IMR-90 (cell line): ENCODE measurements at regions not wholly inside any gene's neighbourhood (a gene's known extent, or its start where the extent isn't known, plus 50 kb on each side); places are given as distances from the start of the nearest gene placed in this dataset.

Source experiments
- ATAC-seq: fragments of 200-7000 bp; cut with Tn5 transposase; 2 replicates; pipeline ENCODE4 v1.9.1; 2020; ENCODE audit warnings: low read depth, mild to moderate bottlenecking, moderate library complexity
- BruUV-seq: library from RNA; stranded (reverse); fragments of 400-500 nt; replicated peaks from 2 replicates; lab custom pipeline; 2021; lab: Mats Ljungman, UMichigan
- CTCF ChIA-PET: fragments of 300-600 bp; formaldehyde crosslinking; extraction: SDS; loops from one replicate; lab custom pipeline; 2021; ENCODE audit warnings: antibody characterized with exemption; lab: Yijun Ruan, JAX
- POLR2A ChIA-PET: fragments of 300-600 bp; sonication (Branson Sonifier 250); formaldehyde crosslinking; loops from one replicate; lab custom pipeline; 2022; ENCODE audit warnings: antibody characterized with exemption; ENCODE audit not compliant: unreplicated experiment; lab: Charles Lee
- DNase-seq: peaks from one replicate; pipeline ENCODE4 v3.0.0; 2013
- H2AFZ ChIP-seq: replicated peaks from 2 replicates; pipeline ENCODE3; 2013; ENCODE audit warnings: low read length, mild to moderate bottlenecking; ENCODE audit not compliant: poor library complexity
- H2AK5ac ChIP-seq: 2 replicates; pipeline ENCODE4 v1.6.1; 2013; ENCODE audit warnings: low read depth, low read length, inconsistent platforms
- H2AK9ac ChIP-seq: replicated peaks from 2 replicates; pipeline ENCODE3; 2013; ENCODE audit warnings: mild to moderate bottlenecking, low read depth, low read length, moderate library complexity; ENCODE audit not compliant: poor library complexity
- H2BK120ac ChIP-seq: 2 replicates; pipeline ENCODE4 v1.6.1; 2013; ENCODE audit warnings: low read depth, low read length, inconsistent platforms
- H2BK15ac ChIP-seq: 3 replicates; pipeline ENCODE4 v1.6.1; 2013; ENCODE audit warnings: low read depth, low read length, inconsistent platforms
- H2BK20ac ChIP-seq: 2 replicates; pipeline ENCODE4 v1.6.1; 2013; ENCODE audit warnings: low read depth, mild to moderate bottlenecking, inconsistent platforms, low read length, moderate library complexity
- H2BK5ac ChIP-seq: 2 replicates; pipeline ENCODE4 v1.6.1; 2013; ENCODE audit warnings: mild to moderate bottlenecking, low read depth, low read length, inconsistent platforms; ENCODE audit not compliant: poor library complexity, severe bottlenecking
- H3K14ac ChIP-seq: replicated peaks from 2 replicates; pipeline ENCODE4 v1.6.1; 2013; ENCODE audit warnings: low read depth, low read length, inconsistent platforms
- H3K18ac ChIP-seq: 2 replicates; pipeline ENCODE4 v1.6.1; 2013; ENCODE audit warnings: low read depth, low read length, control low read depth
- H3K23ac ChIP-seq: 2 replicates; pipeline ENCODE4 v1.6.1; 2013; ENCODE audit warnings: low read depth, low read length, inconsistent platforms
- H3K27ac ChIP-seq: 2 replicates; pipeline ENCODE4 v1.5.1; 2013; ENCODE audit warnings: mild to moderate bottlenecking, control low read depth, low read length; ENCODE audit not compliant: insufficient read depth
- H3K27me3 ChIP-seq: 2 replicates; pipeline ENCODE4 v1.6.1; 2013; ENCODE audit warnings: low read length; ENCODE audit not compliant: control insufficient read depth, insufficient read depth
- H3K36me3 ChIP-seq: 2 replicates; pipeline ENCODE4 v1.6.1; 2013; ENCODE audit warnings: low read length, mixed read lengths; ENCODE audit not compliant: control insufficient read depth, insufficient read depth
- H3K4ac ChIP-seq: 2 replicates; pipeline ENCODE4 v1.6.1; 2013; ENCODE audit warnings: low read depth, low read length, inconsistent platforms
- H3K4me1 ChIP-seq: 2 replicates; pipeline ENCODE4 v1.6.1; 2013; ENCODE audit warnings: low read length, mixed read lengths; ENCODE audit not compliant: control insufficient read depth, insufficient read depth
- H3K4me2 ChIP-seq: 2 replicates; pipeline ENCODE4 v1.6.1; 2013; ENCODE audit warnings: low read depth, mild to moderate bottlenecking, control low read depth, low read length, moderate library complexity
- H3K4me3 ChIP-seq: 2 replicates; pipeline ENCODE4 v1.5.1; 2013; ENCODE audit warnings: low read depth, mild to moderate bottlenecking, control low read depth, low read length, moderate library complexity; ENCODE audit not compliant: insufficient read depth
- H3K56ac ChIP-seq: 2 replicates; pipeline ENCODE4 v1.6.1; 2013; ENCODE audit warnings: low read length, inconsistent platforms; ENCODE audit not compliant: insufficient read depth; ENCODE audit errors: extremely low read depth
- H3K79me1 ChIP-seq, 2 experiments: 2 replicates each; pipeline ENCODE4 v1.6.1; 2013; ENCODE audit warnings: low read length in 2 of 2, inconsistent platforms in 1 of 2, low read depth in 1 of 2
- H3K9ac ChIP-seq: 2 replicates; pipeline ENCODE4 v1.6.1; 2013; ENCODE audit warnings: low read depth, low read length, control low read depth
- H3K9me1 ChIP-seq: 2 replicates; pipeline ENCODE4 v1.6.1; 2013; ENCODE audit warnings: low read length, inconsistent platforms; ENCODE audit not compliant: insufficient read depth
- H3K9me3 ChIP-seq: 2 replicates; pipeline ENCODE4 v1.6.1; 2013; ENCODE audit warnings: low read length; ENCODE audit not compliant: control insufficient read depth, insufficient read depth
- H4K20me1 ChIP-seq: 2 replicates; pipeline ENCODE4 v1.6.1; 2013; ENCODE audit warnings: low read length, inconsistent platforms; ENCODE audit not compliant: insufficient read depth
- H4K5ac ChIP-seq: 2 replicates; pipeline ENCODE4 v1.6.1; 2013; ENCODE audit warnings: mild to moderate bottlenecking, low read depth, low read length, control low read depth
- H4K8ac ChIP-seq, 2 experiments: 2 replicates each; pipeline ENCODE4 v1.6.1; 2013; ENCODE audit warnings: low read depth in 2 of 2, low read length in 2 of 2, control low read depth in 1 of 2, inconsistent platforms in 1 of 2
- H4K91ac ChIP-seq: 2 replicates; pipeline ENCODE4 v1.6.1; 2013; ENCODE audit warnings: low read depth, low read length, inconsistent platforms; ENCODE audit not compliant: insufficient read depth
- BHLHE40 ChIP-seq: fragments of 150-350 bp; IDR thresholded peaks from 2 replicates; pipeline ENCODE4 v1.6.1; 2016; ENCODE audit warnings: mild to moderate bottlenecking, low read depth, low read length
- MAFK ChIP-seq: IDR thresholded peaks from 2 replicates; pipeline ENCODE4 v1.6.1; 2012; ENCODE audit warnings: low read depth, low read length, improper control_type of control experiment
- MAZ ChIP-seq: IDR thresholded peaks from 2 replicates; pipeline ENCODE4 v1.6.1; 2012; ENCODE audit warnings: low read depth, mild to moderate bottlenecking, low read length, improper control_type of control experiment, moderate library complexity, borderline replicate concordance
- MXI1 ChIP-seq: IDR thresholded peaks from 2 replicates; pipeline ENCODE4 v1.6.1; 2012; ENCODE audit warnings: low read depth, mild to moderate bottlenecking, low read length, moderate library complexity, borderline replicate concordance
- RAD21 ChIP-seq: IDR thresholded peaks from 2 replicates; pipeline ENCODE4 v1.6.1; 2012; ENCODE audit warnings: low read length, improper control_type of control experiment
- RCOR1 ChIP-seq: IDR thresholded peaks from 2 replicates; pipeline ENCODE4 v1.6.1; 2012; ENCODE audit warnings: mild to moderate bottlenecking, low read length, improper control_type of control experiment; ENCODE audit not compliant: insufficient replicate concordance
- SMC3 ChIP-seq: fragments of 150-350 bp; IDR thresholded peaks from 2 replicates; pipeline ENCODE4 v1.6.1; 2016; ENCODE audit warnings: low read depth, mild to moderate bottlenecking, antibody characterized with exemption, low read length, moderate library complexity
- dilution Hi-C: fragments of 300-500 bp; cut with HindIII; formaldehyde crosslinking; loops from one replicate; pipeline ENCODE4 v1.14.3; 2018; ENCODE audit warnings: low sequenced_read_pairs; ENCODE audit not compliant: unreplicated experiment
- in situ Hi-C: fragments of 300-500 bp; cut with MboI; formaldehyde crosslinking; loops from 3 replicates; pipeline ENCODE4 v1.14.3; 2019; ENCODE audit warnings: low sequenced_read_pairs, inconsistent platforms, mixed read lengths
- intact Hi-C: fragments of 100-400 bp; cut with micrococcal nuclease; formaldehyde crosslinking; loops from 2 replicates; pipeline ENCODE4 v1.10.0; 2022
- TF ChIP-seq, protein P1 (sequence below): conservative IDR thresholded peaks from 2 replicates; pipeline ENCODE4 v1.5.1; 2012; ENCODE audit warnings: mild to moderate bottlenecking, low read depth, low read length, improper control_type of control experiment
- TF ChIP-seq, protein P2 (sequence below): fragments of 150-350 bp; IDR thresholded peaks from 2 replicates; pipeline ENCODE4 v1.6.1; 2017; ENCODE audit warnings: mild to moderate bottlenecking, antibody characterized with exemption, low read length, low read depth

DNA sequence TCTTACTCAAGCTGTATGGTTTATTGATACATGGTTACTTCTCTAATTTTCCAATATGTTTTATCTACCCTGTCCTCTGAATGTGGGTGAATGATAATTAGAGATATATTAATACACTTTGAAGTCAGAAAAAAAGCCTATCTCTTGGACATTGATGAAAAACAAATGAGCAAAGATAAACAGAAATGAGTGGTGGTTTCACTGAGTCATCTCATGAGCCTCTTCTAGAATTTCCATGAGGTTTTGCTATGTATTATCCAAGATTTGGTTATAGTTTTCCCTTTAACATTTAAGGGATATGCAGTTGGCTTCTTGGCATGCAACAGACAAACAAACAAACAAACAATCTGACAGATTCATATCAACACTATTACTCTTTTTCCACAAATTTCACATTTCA is 586.8 kb downstream of the RFPL4B start:
- H3K27me3 ChIP-seq, result no peaks in the 10 kb centered on the region
- CTCF ChIA-PET, result no interaction called here

More for the DNA sequence above, 586.8 kb downstream of the RFPL4B start:
- Histone ChIP-seq H2BK5ac (no peak overlapping the region), H4K5ac (no peak overlapping the region), H3K9ac (no peak overlapping the region), H3K4me3 (no peak overlapping the region), H3K4me2 (no peak overlapping the region), H3K79me1 (no peaks in the 10 kb centered on the region), H3K9me3 (no peaks in the 10 kb centered on the region), H2AFZ (no peak overlapping the region), H3K4ac (no peak overlapping the region), H4K20me1 (no peaks in the 10 kb centered on the region), H2BK15ac (no peak overlapping the region; the same call in 2 of the 3 replicates), H2AK5ac (no peak overlapping the region), H3K4me1 (peaks cover 6% of the 10 kb centered on the region), H3K14ac (no peak overlapping the region), H3K18ac (peak overlapping the region; percentile 35; the same call in 1 of the 2 replicates), H4K91ac (no peak overlapping the region), H3K27ac (no peak overlapping the region), H3K23ac (no peak overlapping the region), H2BK20ac (no peak overlapping the region), H3K9me1 (no peaks in the 10 kb centered on the region), H4K8ac (no peak overlapping the region), H2BK120ac (no peak overlapping the region), H2AK9ac (no peak overlapping the region), H3K56ac (no peak overlapping the region), H3K36me3 (no peaks in the 10 kb centered on the region)
- TF ChIP-seq MAFK (no peak), SMC3 (no peak), BHLHE40 (no peak), RAD21 (no peak), RCOR1 (no peak), MAZ (no peak), MXI1 (no peak)
- TF ChIP-seq, protein P1, sequence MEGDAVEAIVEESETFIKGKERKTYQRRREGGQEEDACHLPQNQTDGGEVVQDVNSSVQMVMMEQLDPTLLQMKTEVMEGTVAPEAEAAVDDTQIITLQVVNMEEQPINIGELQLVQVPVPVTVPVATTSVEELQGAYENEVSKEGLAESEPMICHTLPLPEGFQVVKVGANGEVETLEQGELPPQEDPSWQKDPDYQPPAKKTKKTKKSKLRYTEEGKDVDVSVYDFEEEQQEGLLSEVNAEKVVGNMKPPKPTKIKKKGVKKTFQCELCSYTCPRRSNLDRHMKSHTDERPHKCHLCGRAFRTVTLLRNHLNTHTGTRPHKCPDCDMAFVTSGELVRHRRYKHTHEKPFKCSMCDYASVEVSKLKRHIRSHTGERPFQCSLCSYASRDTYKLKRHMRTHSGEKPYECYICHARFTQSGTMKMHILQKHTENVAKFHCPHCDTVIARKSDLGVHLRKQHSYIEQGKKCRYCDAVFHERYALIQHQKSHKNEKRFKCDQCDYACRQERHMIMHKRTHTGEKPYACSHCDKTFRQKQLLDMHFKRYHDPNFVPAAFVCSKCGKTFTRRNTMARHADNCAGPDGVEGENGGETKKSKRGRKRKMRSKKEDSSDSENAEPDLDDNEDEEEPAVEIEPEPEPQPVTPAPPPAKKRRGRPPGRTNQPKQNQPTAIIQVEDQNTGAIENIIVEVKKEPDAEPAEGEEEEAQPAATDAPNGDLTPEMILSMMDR, result no peak
- TF ChIP-seq, protein P2, sequence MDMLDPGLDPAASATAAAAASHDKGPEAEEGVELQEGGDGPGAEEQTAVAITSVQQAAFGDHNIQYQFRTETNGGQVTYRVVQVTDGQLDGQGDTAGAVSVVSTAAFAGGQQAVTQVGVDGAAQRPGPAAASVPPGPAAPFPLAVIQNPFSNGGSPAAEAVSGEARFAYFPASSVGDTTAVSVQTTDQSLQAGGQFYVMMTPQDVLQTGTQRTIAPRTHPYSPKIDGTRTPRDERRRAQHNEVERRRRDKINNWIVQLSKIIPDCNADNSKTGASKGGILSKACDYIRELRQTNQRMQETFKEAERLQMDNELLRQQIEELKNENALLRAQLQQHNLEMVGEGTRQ, result no peak
- peak; percentile 57 for DNase-seq
- ATAC-seq, result peak; percentile 74
- POLR2A ChIA-PET, result no interaction called here
- intact Hi-C loops (no loop called here), dilution Hi-C loops (no loop called here), in situ Hi-C loops (no loop called here)
- no TSS peak for BruUV-seq
